ENCODE measurements at regions not wholly inside any gene's neighbourhood (a gene's known extent, or its start where the extent isn't known, plus 50 kb on each side); places are given as distances from the start of the nearest gene placed in this dataset.

- H3K27me3 ChIP-seq: no peaks in the 10 kb centered on the region
- no peaks in the 10 kb centered on the region for H3K4me1 ChIP-seq
- peaks cover 0 to 3% (median 0%) of the 10 kb centered on the region in 4 donors for H3K9me3 ChIP-seq
- H3K27ac ChIP-seq: no peak overlapping the region
- H3K36me3 ChIP-seq: no peaks in the 10 kb centered on the region
- H3K4me3 ChIP-seq: no peak overlapping the region
- TF ChIP-seq POLR2A (IDR thresholded peaks at IDR 0.05) (no peak), CTCF (IDR thresholded peaks at IDR 0.05) (no peak)
- DNase-seq: no peak
These were observed 1334.8 kb upstream of the CELF4 start for GRCh38 chr18:38900445-38900844.

- TF ChIP-seq POLR2A (IDR thresholded peaks at IDR 0.05) (no peak), CTCF (IDR thresholded peaks at IDR 0.05) (no peak)
- Histone ChIP-seq H3K27ac (no peak overlapping the region), H3K9me3 (peaks cover 0 to 3% (median 0%) of the 10 kb centered on the region in 4 donors), H3K4me1 (no peaks in the 10 kb centered on the region), H3K27me3 (no peaks in the 10 kb centered on the region), H3K36me3 (no peaks in the 10 kb centered on the region), H3K4me3 (no peak overlapping the region)
- no peak for DNase-seq
These were observed 1334.4 kb upstream of the CELF4 start for GRCh38 chr18:38900031-38900430.

- DNase-seq: no peak
- H3K9me3 ChIP-seq: peaks cover 0 to 3% (median 0%) of the 10 kb centered on the region in 4 donors
- no peak overlapping the region for H3K27ac ChIP-seq
- H3K4me1 ChIP-seq: no peaks in the 10 kb centered on the region
- TF ChIP-seq POLR2A (IDR thresholded peaks at IDR 0.05) (no peak), CTCF (IDR thresholded peaks at IDR 0.05) (no peak)
- no peaks in the 10 kb centered on the region for H3K27me3 ChIP-seq
- H3K4me3 ChIP-seq: no peak overlapping the region
- no peaks in the 10 kb centered on the region for H3K36me3 ChIP-seq
These were observed 1333.7 kb upstream of the CELF4 start for GRCh38 chr18:38899252-38899651.

GRCh38 chr18:38898167-38898566, 1332.6 kb upstream of the CELF4 start:
- Histone ChIP-seq H3K9me3 (peaks cover 0 to 3% (median 0%) of the 10 kb centered on the region in 4 donors), H3K27me3 (no peaks in the 10 kb centered on the region), H3K4me3 (no peak overlapping the region), H3K27ac (no peak overlapping the region), H3K36me3 (no peaks in the 10 kb centered on the region), H3K4me1 (no peaks in the 10 kb centered on the region)
- no peak for DNase-seq
- TF ChIP-seq POLR2A (IDR thresholded peaks at IDR 0.05): no peak
- TF ChIP-seq CTCF (IDR thresholded peaks at IDR 0.05): no peak

GRCh38 chr18:38895560-38895959, 1330.0 kb upstream of the CELF4 start:
- no peak for TF ChIP-seq CTCF (IDR thresholded peaks at IDR 0.05)
- no peak for TF ChIP-seq POLR2A (IDR thresholded peaks at IDR 0.05)
- Histone ChIP-seq H3K4me3 (no peak overlapping the region), H3K27me3 (no peaks in the 10 kb centered on the region), H3K36me3 (no peaks in the 10 kb centered on the region), H3K27ac (no peak overlapping the region), H3K4me1 (no peaks in the 10 kb centered on the region), H3K9me3 (peaks cover 0 to 3% (median 0%) of the 10 kb centered on the region in 4 donors)
- DNase-seq: no peak

- no peak overlapping the region for H3K27ac ChIP-seq
- H3K36me3 ChIP-seq: no peaks in the 10 kb centered on the region
- TF ChIP-seq POLR2A (IDR thresholded peaks at IDR 0.05) (no peak), CTCF (IDR thresholded peaks at IDR 0.05) (no peak)
- H3K9me3 ChIP-seq: no peaks in the 10 kb centered on the region
- no peak for DNase-seq
- H3K4me3 ChIP-seq: no peak overlapping the region
- H3K27me3 ChIP-seq: no peaks in the 10 kb centered on the region
- H3K4me1 ChIP-seq: no peaks in the 10 kb centered on the region
These were observed 1322.0 kb upstream of the CELF4 start for GRCh38 chr18:38887671-38888020.

All from Peyer's patch (tissue), 4 donors.